Endothelial cell of umbilical vein (primary cell): ENCODE measurements at regions not wholly inside any gene's neighbourhood (a gene's known extent, or its start where the extent isn't known, plus 50 kb on each side); places are given as distances from the start of the nearest gene placed in this dataset.

Source experiments
- EZH2 ChIP-seq: IDR thresholded peaks from 2 replicates; pipeline ENCODE4 v1.6.1; 2012; ENCODE audit warnings: borderline replicate concordance, low read depth, mild to moderate bottlenecking, moderate library complexity, low read length, inconsistent platforms; ENCODE audit not compliant: severe bottlenecking
- FOS ChIP-seq: IDR thresholded peaks from 2 replicates; pipeline ENCODE4 v1.6.1; 2011; ENCODE audit warnings: mild to moderate bottlenecking, low read length, moderate library complexity, borderline replicate concordance; ENCODE audit not compliant: insufficient read depth
- GATA2 ChIP-seq: IDR thresholded peaks from 2 replicates; pipeline ENCODE4 v1.7.0; 2011; ENCODE audit warnings: low read depth, mild to moderate bottlenecking, moderate library complexity, mixed read lengths, low read length; ENCODE audit not compliant: insufficient read length, insufficient read depth
- MYC ChIP-seq: IDR thresholded peaks from one replicate; pipeline ENCODE4 v1.6.1; 2011; ENCODE audit warnings: mild to moderate bottlenecking, low read depth, low read length
- POLR2A ChIP-seq: IDR thresholded peaks from 2 replicates; pipeline ENCODE4 v1.6.1; 2012; ENCODE audit warnings: low read depth, mild to moderate bottlenecking, control low read depth, low read length
- POLR2AphosphoS5 ChIP-seq: IDR thresholded peaks from 2 replicates; pipeline ENCODE4 v1.6.1; 2012; ENCODE audit warnings: low read depth, mild to moderate bottlenecking, control low read depth, low read length, moderate library complexity; ENCODE audit not compliant: insufficient read depth
- TF ChIP-seq, protein P1 (sequence below), 2 donors: IDR thresholded peaks; 1 replicate in 1 of 2; 2 replicates in 1 of 2; pipeline ENCODE4 v1.5.1; 2011; ENCODE audit warnings: low read length in 2 of 2, mild to moderate bottlenecking in 2 of 2, moderate library complexity in 2 of 2, control low read depth in 1 of 2, inconsistent platforms in 1 of 2, low read depth in 1 of 2; ENCODE audit not compliant: insufficient read depth in 1 of 2; ENCODE audit errors: extremely low read depth in 1 of 2
- TF ChIP-seq, protein P2 (sequence below): IDR thresholded peaks from 2 replicates; pipeline ENCODE4 v1.6.1; 2011; ENCODE audit not compliant: insufficient read depth, insufficient read length

DNA sequence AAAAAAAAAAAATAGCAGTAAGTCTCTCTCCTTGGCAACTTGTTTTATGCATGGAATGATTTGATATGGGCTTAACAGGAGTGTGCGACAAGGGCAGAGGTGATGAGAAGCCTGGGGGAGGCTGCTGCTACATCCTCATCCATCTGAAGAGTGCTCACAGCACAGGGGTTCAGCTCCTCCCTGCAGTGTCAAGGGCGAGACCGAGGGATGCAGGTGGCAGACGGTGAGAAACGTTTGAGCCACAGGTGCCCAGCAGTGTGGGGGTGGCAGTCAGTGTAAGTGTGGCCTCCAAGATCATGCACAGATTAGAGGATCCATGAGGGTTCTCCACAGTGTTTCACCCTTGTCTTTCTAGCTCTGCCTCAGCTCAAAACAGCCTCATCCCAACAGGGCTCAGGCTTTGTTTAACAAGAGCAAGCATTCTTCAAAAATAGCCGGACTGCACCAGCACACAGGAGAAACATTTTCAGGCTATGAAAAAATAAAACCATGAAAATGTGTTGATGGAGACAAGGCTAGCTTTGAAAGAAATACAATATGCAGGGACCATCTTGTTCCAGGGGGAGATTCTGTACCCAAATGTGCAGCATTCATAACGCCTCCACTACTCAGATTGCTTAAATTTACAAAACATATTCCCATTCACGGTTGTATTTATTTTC is 324.5 kb upstream of the MYT1L start:
- TF ChIP-seq, protein P1, sequence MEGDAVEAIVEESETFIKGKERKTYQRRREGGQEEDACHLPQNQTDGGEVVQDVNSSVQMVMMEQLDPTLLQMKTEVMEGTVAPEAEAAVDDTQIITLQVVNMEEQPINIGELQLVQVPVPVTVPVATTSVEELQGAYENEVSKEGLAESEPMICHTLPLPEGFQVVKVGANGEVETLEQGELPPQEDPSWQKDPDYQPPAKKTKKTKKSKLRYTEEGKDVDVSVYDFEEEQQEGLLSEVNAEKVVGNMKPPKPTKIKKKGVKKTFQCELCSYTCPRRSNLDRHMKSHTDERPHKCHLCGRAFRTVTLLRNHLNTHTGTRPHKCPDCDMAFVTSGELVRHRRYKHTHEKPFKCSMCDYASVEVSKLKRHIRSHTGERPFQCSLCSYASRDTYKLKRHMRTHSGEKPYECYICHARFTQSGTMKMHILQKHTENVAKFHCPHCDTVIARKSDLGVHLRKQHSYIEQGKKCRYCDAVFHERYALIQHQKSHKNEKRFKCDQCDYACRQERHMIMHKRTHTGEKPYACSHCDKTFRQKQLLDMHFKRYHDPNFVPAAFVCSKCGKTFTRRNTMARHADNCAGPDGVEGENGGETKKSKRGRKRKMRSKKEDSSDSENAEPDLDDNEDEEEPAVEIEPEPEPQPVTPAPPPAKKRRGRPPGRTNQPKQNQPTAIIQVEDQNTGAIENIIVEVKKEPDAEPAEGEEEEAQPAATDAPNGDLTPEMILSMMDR (IDR thresholded peaks at IDR 0.05; ENCODE audit: extremely low read depth in 1 of 2, insufficient read depth in 1 of 2, low read depth in 1 of 2, low read length in 2 of 2), result no peak
- no peak for TF ChIP-seq EZH2
- no peak for TF ChIP-seq POLR2A
- TF ChIP-seq, protein P2, sequence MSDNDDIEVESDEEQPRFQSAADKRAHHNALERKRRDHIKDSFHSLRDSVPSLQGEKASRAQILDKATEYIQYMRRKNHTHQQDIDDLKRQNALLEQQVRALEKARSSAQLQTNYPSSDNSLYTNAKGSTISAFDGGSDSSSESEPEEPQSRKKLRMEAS, result no peak
- no peak for TF ChIP-seq MYC
- TF ChIP-seq POLR2AphosphoS5, result no peak
- TF ChIP-seq FOS, result no peak
- no peak for TF ChIP-seq GATA2
